Stimulated activated CD4-positive, alpha-beta T cell treated with anti-CD3 and anti-CD28 coated beads, Interleukin-15, amount 100 ng/mL, for 24 hours (primary cell): ENCODE measurements at regions not wholly inside any gene's neighbourhood (a gene's known extent, or its start where the extent isn't known, plus 50 kb on each side); places are given as distances from the start of the nearest gene placed in this dataset.
"Not testable (repeated sequence)": the region's sequence is repeated elsewhere in the genome, so short reads cannot be mapped to it uniquely, and the experiment has no call there.

ENCODE experiments used
- DNase-seq: peaks from one replicate; pipeline ENCODE4 v3.0.0-alpha.2; 2020

GRCh38 chr15:87752250-87752951 lies 504.1 kb downstream of the NTRK3 start:
- DNase-seq = no peak

GRCh38 chr15:87748483-87748882 lies 508.1 kb downstream of the NTRK3 start:
- DNase-seq = no peak

GRCh38 chr15:87747087-87747486 lies 509.5 kb downstream of the NTRK3 start:
- no peak for DNase-seq

GRCh38 chr15:87746333-87746732 lies 510.2 kb downstream of the NTRK3 start:
- DNase-seq = no peak

- DNase-seq = no peak
These were observed 511.7 kb downstream of the NTRK3 start for GRCh38 chr15:87744815-87745214.

GRCh38 chr15:87743562-87743961 lies 513.0 kb downstream of the NTRK3 start:
- no peak for DNase-seq

GRCh38 chr15:87741350-87741749 lies 515.2 kb downstream of the NTRK3 start:
- no peak for DNase-seq

- no peak for DNase-seq
These were observed 515.7 kb downstream of the NTRK3 start for GRCh38 chr15:87740655-87741344.

GRCh38 chr15:87739866-87740265 lies 516.7 kb downstream of the NTRK3 start:
- DNase-seq = no peak

GRCh38 chr15:87739081-87739480 lies 517.5 kb downstream of the NTRK3 start:
- DNase-seq = no peak

GRCh38 chr15:87737460-87737859 lies 519.1 kb downstream of the NTRK3 start:
- DNase-seq = not testable (repeated sequence)

- DNase-seq = no peak
These were observed 519.6 kb downstream of the NTRK3 start for GRCh38 chr15:87736891-87737389.

- DNase-seq = no peak
These were observed 520.1 kb downstream of the NTRK3 start for GRCh38 chr15:87736401-87736800.

- no peak for DNase-seq
These were observed 521.0 kb downstream of the NTRK3 start for GRCh38 chr15:87735522-87735921.

GRCh38 chr15:87734571-87735373 lies 521.8 kb downstream of the NTRK3 start:
- DNase-seq = no peak

GRCh38 chr15:87733977-87734376 lies 522.6 kb downstream of the NTRK3 start:
- no peak for DNase-seq

GRCh38 chr15:87733541-87733941 lies 523.0 kb downstream of the NTRK3 start:
- DNase-seq = no peak

GRCh38 chr15:87732976-87733375 lies 523.6 kb downstream of the NTRK3 start:
- no peak for DNase-seq

- no peak for DNase-seq
These were observed 524.9 kb downstream of the NTRK3 start for GRCh38 chr15:87731630-87732029.

- no peak for DNase-seq
These were observed 525.8 kb downstream of the NTRK3 start for GRCh38 chr15:87730706-87731105.

GRCh38 chr15:87728998-87729397 lies 527.5 kb downstream of the NTRK3 start:
- DNase-seq = no peak

- no peak for DNase-seq
These were observed 529.5 kb downstream of the NTRK3 start for GRCh38 chr15:87727073-87727472.

GRCh38 chr15:87724330-87724729 lies 532.2 kb downstream of the NTRK3 start:
- no peak for DNase-seq
